ENCODE measurements at regions not wholly inside any gene's neighbourhood (a gene's known extent, or its start where the extent isn't known, plus 50 kb on each side); places are given as distances from the start of the nearest gene placed in this dataset.

GRCh38 chr18:10142056-10142455 is 228.2 kb downstream of the VAPA start:
- no peak overlapping the region for H3K4me2 ChIP-seq (ENCODE audit: control insufficient read depth, extremely low read depth, insufficient read depth, low read depth, low read length)
- H3K9me3 ChIP-seq (ENCODE audit: control insufficient read depth, low read depth, low read length), result no peaks in the 10 kb centered on the region
- H3K79me2 ChIP-seq (ENCODE audit: control insufficient read depth, insufficient read depth, low read length), result no peaks in the 10 kb centered on the region
- H2AFZ ChIP-seq (ENCODE audit: control insufficient read depth, low read length), result no peak overlapping the region
- H3K4me3 ChIP-seq (ENCODE audit: control insufficient read depth in 2 of 3, extremely low read depth in 1 of 3, insufficient read depth in 2 of 3, low read depth in 1 of 3, low read length in 3 of 3), result no peak overlapping the region
- no peaks in the 10 kb centered on the region for H3K9me1 ChIP-seq (ENCODE audit: control insufficient read depth, extremely low read depth, insufficient read depth, low read length)
- no peak for DNase-seq (ENCODE audit: low read depth, low spot score)
- no peak overlapping the region for H3K9ac ChIP-seq (ENCODE audit: control insufficient read depth, extremely low read depth, insufficient read depth, low read length)
- TF ChIP-seq, protein P1, sequence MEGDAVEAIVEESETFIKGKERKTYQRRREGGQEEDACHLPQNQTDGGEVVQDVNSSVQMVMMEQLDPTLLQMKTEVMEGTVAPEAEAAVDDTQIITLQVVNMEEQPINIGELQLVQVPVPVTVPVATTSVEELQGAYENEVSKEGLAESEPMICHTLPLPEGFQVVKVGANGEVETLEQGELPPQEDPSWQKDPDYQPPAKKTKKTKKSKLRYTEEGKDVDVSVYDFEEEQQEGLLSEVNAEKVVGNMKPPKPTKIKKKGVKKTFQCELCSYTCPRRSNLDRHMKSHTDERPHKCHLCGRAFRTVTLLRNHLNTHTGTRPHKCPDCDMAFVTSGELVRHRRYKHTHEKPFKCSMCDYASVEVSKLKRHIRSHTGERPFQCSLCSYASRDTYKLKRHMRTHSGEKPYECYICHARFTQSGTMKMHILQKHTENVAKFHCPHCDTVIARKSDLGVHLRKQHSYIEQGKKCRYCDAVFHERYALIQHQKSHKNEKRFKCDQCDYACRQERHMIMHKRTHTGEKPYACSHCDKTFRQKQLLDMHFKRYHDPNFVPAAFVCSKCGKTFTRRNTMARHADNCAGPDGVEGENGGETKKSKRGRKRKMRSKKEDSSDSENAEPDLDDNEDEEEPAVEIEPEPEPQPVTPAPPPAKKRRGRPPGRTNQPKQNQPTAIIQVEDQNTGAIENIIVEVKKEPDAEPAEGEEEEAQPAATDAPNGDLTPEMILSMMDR (optimal IDR thresholded peaks at IDR 0.05 in 1 of 3, IDR thresholded peaks at IDR 0.05 in 1 of 3, conservative IDR thresholded peaks at IDR 0.05 in 1 of 3; ENCODE audit: extremely low read depth in 1 of 3, insufficient read depth in 2 of 3, low read length in 3 of 3), result no peak
- no peak for TF ChIP-seq EZH2 (IDR thresholded peaks at IDR 0.05; ENCODE audit: low read length)
- dilution Hi-C loops (cut with MboI; ENCODE audit: extremely low pct_ligation_motif_present, low sequenced_read_pairs), result no loop called here
- peaks cover 8% of the 10 kb centered on the region for H3K4me1 ChIP-seq (ENCODE audit: control insufficient read depth, extremely low read depth, insufficient read depth, low read length)
- H3K27me3 ChIP-seq (ENCODE audit: control insufficient read depth, extremely low read depth, insufficient read depth, low read length), result no peaks in the 10 kb centered on the region
- FAIRE-seq, result no peak
- H3K27ac ChIP-seq (ENCODE audit: control insufficient read depth, insufficient read depth, low read length), result no peak overlapping the region
- no peaks in the 10 kb centered on the region for H3K36me3 ChIP-seq (ENCODE audit: control insufficient read depth in 2 of 2, extremely low read depth in 1 of 2, insufficient read depth in 2 of 2, low read length in 2 of 2)
- H4K20me1 ChIP-seq (ENCODE audit: control insufficient read depth, extremely low read depth, insufficient read depth, low read length), result no peaks in the 10 kb centered on the region

DNA sequence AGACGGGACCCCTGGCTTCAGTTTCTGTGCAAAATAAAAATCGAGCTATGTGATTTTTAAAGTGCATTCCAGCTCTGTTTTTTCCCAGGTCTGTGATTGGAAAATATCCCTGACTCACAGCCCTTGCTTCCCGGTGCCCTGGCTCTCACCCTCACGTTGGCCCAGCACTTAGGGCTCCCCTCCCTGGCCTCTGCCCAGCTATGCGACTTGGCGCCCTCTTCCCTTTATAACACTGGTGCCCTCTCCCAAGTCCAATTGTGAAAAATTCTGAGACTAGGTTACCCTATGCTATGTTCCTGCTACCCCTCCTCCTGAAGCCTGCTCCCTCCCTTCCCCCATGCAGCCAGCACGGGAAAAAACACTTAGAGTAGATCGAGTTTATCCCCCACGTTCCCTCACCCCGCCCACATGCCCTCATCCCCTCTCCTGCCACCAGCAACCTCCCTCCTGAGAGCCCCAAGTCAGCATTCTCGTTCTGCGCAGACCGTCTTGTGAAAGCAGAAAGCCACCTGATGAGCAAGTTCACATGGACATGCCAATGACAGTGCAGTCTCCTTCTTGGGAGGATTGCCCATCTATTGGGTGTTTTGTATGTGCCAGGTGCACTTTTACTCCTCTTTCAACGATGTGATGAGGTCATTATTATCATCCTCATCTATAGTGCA is 228.8 kb downstream of the VAPA start:
- H3K4me1 ChIP-seq (ENCODE audit: control insufficient read depth, extremely low read depth, insufficient read depth, low read length), result peaks cover 8% of the 10 kb centered on the region
- H4K20me1 ChIP-seq (ENCODE audit: control insufficient read depth, extremely low read depth, insufficient read depth, low read length), result no peaks in the 10 kb centered on the region
- dilution Hi-C loops (cut with MboI; ENCODE audit: extremely low pct_ligation_motif_present, low sequenced_read_pairs), result no loop called here
- TF ChIP-seq EZH2 (IDR thresholded peaks at IDR 0.05; ENCODE audit: low read length), result no peak
- TF ChIP-seq, protein P1 (optimal IDR thresholded peaks at IDR 0.05 in 1 of 3, IDR thresholded peaks at IDR 0.05 in 1 of 3, conservative IDR thresholded peaks at IDR 0.05 in 1 of 3; ENCODE audit: extremely low read depth in 1 of 3, insufficient read depth in 2 of 3, low read length in 3 of 3), result no peak
- H3K36me3 ChIP-seq (ENCODE audit: control insufficient read depth in 2 of 2, extremely low read depth in 1 of 2, insufficient read depth in 2 of 2, low read length in 2 of 2), result no peaks in the 10 kb centered on the region
- no peaks in the 10 kb centered on the region for H3K9me1 ChIP-seq (ENCODE audit: control insufficient read depth, extremely low read depth, insufficient read depth, low read length)
- FAIRE-seq, result no peak
- no peak overlapping the region for H3K4me3 ChIP-seq (ENCODE audit: control insufficient read depth in 2 of 3, extremely low read depth in 1 of 3, insufficient read depth in 2 of 3, low read depth in 1 of 3, low read length in 3 of 3)
- no peak overlapping the region for H3K4me2 ChIP-seq (ENCODE audit: control insufficient read depth, extremely low read depth, insufficient read depth, low read depth, low read length)
- H2AFZ ChIP-seq (ENCODE audit: control insufficient read depth, low read length), result no peak overlapping the region
- H3K79me2 ChIP-seq (ENCODE audit: control insufficient read depth, insufficient read depth, low read length), result no peaks in the 10 kb centered on the region
- no peaks in the 10 kb centered on the region for H3K9me3 ChIP-seq (ENCODE audit: control insufficient read depth, low read depth, low read length)
- no peaks in the 10 kb centered on the region for H3K27me3 ChIP-seq (ENCODE audit: control insufficient read depth, extremely low read depth, insufficient read depth, low read length)
- no peak overlapping the region for H3K27ac ChIP-seq (ENCODE audit: control insufficient read depth, insufficient read depth, low read length)
- DNase-seq (ENCODE audit: low read depth, low spot score), result no peak
- no peak overlapping the region for H3K9ac ChIP-seq (ENCODE audit: control insufficient read depth, extremely low read depth, insufficient read depth, low read length)

All from keratinocyte (primary cell).